KMS-11 (cell line): ENCODE measurements at regions not wholly inside any gene's neighbourhood (a gene's known extent, or its start where the extent isn't known, plus 50 kb on each side); places are given as distances from the start of the nearest gene placed in this dataset.

ENCODE experiments used
- H2AFZ ChIP-seq: fragments of 200-600 bp; sonication (generic); 2 replicates; pipeline ENCODE4 v1.6.1; 2016; ENCODE audit warnings: antibody characterized with exemption, mixed run types, low read depth
- H3K27ac ChIP-seq: fragments of 200-600 bp; sonication (generic); 2 replicates; pipeline ENCODE4 v1.6.1; 2016; ENCODE audit warnings: mild to moderate bottlenecking, mixed run types
- H3K27me3 ChIP-seq: fragments of 200-600 bp; sonication (generic); 2 replicates; pipeline ENCODE4 v1.6.1; 2017; ENCODE audit warnings: mild to moderate bottlenecking, low read depth, mixed run types, moderate library complexity; ENCODE audit not compliant: insufficient read depth
- H3K36me3 ChIP-seq: fragments of 200-600 bp; sonication (generic); 2 replicates; pipeline ENCODE4 v1.6.1; 2017; ENCODE audit warnings: mild to moderate bottlenecking, mixed run types; ENCODE audit not compliant: insufficient read depth
- H3K4me1 ChIP-seq: fragments of 200-600 bp; sonication (generic); 2 replicates; pipeline ENCODE4 v1.6.1; 2016; ENCODE audit warnings: mild to moderate bottlenecking, low read depth, mixed run types; ENCODE audit not compliant: poor library complexity, severe bottlenecking
- H3K4me2 ChIP-seq: fragments of 200-600 bp; sonication (generic); 2 replicates; pipeline ENCODE4 v1.7.0; 2016; ENCODE audit warnings: mild to moderate bottlenecking, mixed run types
- H3K4me3 ChIP-seq: fragments of 200-600 bp; sonication (generic); IDR thresholded peaks from 2 replicates; pipeline ENCODE4 v1.6.1; 2017; ENCODE audit warnings: low read depth, low read length, mixed read lengths; ENCODE audit not compliant: insufficient read depth
- H3K79me2 ChIP-seq: fragments of 200-600 bp; sonication (generic); 2 replicates; pipeline ENCODE4 v1.6.1; 2016; ENCODE audit warnings: low read depth, mixed run types; ENCODE audit not compliant: insufficient read depth
- H3K9ac ChIP-seq: fragments of 200-600 bp; sonication (generic); 2 replicates; pipeline ENCODE4 v1.6.1; 2016; ENCODE audit warnings: mild to moderate bottlenecking, mixed run types
- H4K20me1 ChIP-seq: fragments of 200-600 bp; sonication (generic); 2 replicates; pipeline ENCODE4 v1.6.1; 2016; ENCODE audit warnings: mild to moderate bottlenecking, mixed run types; ENCODE audit not compliant: insufficient read depth
- CTCF ChIP-seq: fragments of 200-600 bp; sonication (generic); conservative IDR thresholded peaks from 2 replicates; pipeline ENCODE4 v1.6.1; 2017; ENCODE audit warnings: low read depth, mild to moderate bottlenecking, antibody characterized with exemption, low read length, moderate library complexity, mixed read lengths

GRCh38 chr9:32319312-32319929 is 65.0 kb upstream of the ACO1 start:
- H4K20me1 ChIP-seq = no peaks in the 10 kb centered on the region

GRCh38 chr9:32322622-32323021 is 61.8 kb upstream of the ACO1 start:
- H3K27ac ChIP-seq = no peak overlapping the region
- H3K4me1 ChIP-seq = no peaks in the 10 kb centered on the region
- no peaks in the 10 kb centered on the region for H3K36me3 ChIP-seq
- no peaks in the 10 kb centered on the region for H4K20me1 ChIP-seq
- no peak for TF ChIP-seq CTCF
- no peak overlapping the region for H3K9ac ChIP-seq
- no peak overlapping the region for H2AFZ ChIP-seq
- H3K79me2 ChIP-seq = no peaks in the 10 kb centered on the region
- H3K4me3 ChIP-seq = no peak overlapping the region
- no peaks in the 10 kb centered on the region for H3K27me3 ChIP-seq
- H3K4me2 ChIP-seq = no peak overlapping the region

More at GRCh38 chr9:32319312-32319929, 65.0 kb upstream of the ACO1 start:
- no peak overlapping the region for H3K4me2 ChIP-seq
- H3K79me2 ChIP-seq = no peaks in the 10 kb centered on the region
- no peak overlapping the region for H3K27ac ChIP-seq
- H3K9ac ChIP-seq = no peak overlapping the region
- H2AFZ ChIP-seq = no peak overlapping the region
- no peaks in the 10 kb centered on the region for H3K36me3 ChIP-seq
- no peak for TF ChIP-seq CTCF
- H3K4me1 ChIP-seq = no peaks in the 10 kb centered on the region
- no peaks in the 10 kb centered on the region for H3K27me3 ChIP-seq
- no peak overlapping the region for H3K4me3 ChIP-seq

- Histone ChIP-seq H2AFZ (no peak overlapping the region), H3K27ac (no peak overlapping the region), H3K9ac (no peak overlapping the region), H4K20me1 (no peaks in the 10 kb centered on the region), H3K36me3 (no peaks in the 10 kb centered on the region), H3K4me2 (no peak overlapping the region), H3K79me2 (no peaks in the 10 kb centered on the region), H3K4me3 (no peak overlapping the region), H3K4me1 (no peaks in the 10 kb centered on the region), H3K27me3 (no peaks in the 10 kb centered on the region)
- no peak for TF ChIP-seq CTCF
Measured at GRCh38 chr9:32326146-32326545, 58.3 kb upstream of the ACO1 start.

- Histone ChIP-seq H3K4me3 (no peak overlapping the region), H3K9ac (no peak overlapping the region), H3K79me2 (no peaks in the 10 kb centered on the region), H3K36me3 (no peaks in the 10 kb centered on the region), H3K4me2 (no peak overlapping the region), H2AFZ (no peak overlapping the region), H3K4me1 (no peaks in the 10 kb centered on the region), H3K27me3 (no peaks in the 10 kb centered on the region), H3K27ac (no peak overlapping the region), H4K20me1 (no peaks in the 10 kb centered on the region)
- TF ChIP-seq CTCF = no peak
Measured at GRCh38 chr9:32331240-32331639, 53.2 kb upstream of the ACO1 start.
